ENCODE measurements at regions not wholly inside any gene's neighbourhood (a gene's known extent, or its start where the extent isn't known, plus 50 kb on each side); places are given as distances from the start of the nearest gene placed in this dataset.

DNA sequence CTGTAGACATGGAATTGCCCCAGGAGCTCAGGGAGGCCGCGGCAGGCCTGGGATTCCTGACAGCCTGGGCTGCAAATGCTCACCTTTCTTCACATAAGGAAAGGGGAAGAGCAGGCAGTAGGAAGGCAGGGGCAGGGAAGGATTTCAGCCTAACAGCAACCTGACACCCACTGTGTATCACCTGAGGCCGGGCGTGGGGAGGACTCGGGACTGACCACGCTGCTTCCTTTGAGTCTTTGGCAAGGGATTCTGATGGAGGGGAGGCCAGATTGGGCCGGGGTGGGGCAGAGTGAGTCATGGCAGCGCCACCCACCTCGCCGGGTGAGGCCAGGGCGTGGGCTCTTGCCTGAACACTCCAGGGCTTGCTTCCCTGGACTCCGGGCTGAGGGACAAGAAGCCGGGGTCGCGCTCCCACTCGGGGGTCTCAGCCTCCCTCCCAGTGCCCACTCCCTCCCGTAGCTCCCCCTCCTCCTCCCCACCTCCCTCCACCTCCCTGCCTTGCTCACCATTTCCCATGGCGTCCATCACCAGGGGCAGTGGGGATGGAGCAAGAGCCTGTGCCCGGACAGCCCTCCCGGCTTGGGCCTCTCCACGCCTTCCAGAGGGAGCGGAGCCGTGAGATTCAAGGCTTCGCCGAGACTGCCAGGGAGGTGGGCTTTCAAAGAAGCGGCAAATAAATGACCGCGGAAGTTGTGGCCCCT, 247.9 kb upstream of the RTL1 start:
- Histone ChIP-seq H3K4me3 (ENCODE audit: low read depth in 2 of 2, low read length in 2 of 2) (no peak overlapping the region), H3K9me3 (ENCODE audit: control insufficient read depth, insufficient read depth, low read depth, low read length) (no peaks in the 10 kb centered on the region), H3K27me3 (ENCODE audit: control insufficient read depth, insufficient read depth, low read length) (no peaks in the 10 kb centered on the region), H3K27ac (ENCODE audit: low read length) (no peak overlapping the region), H3K4me1 (ENCODE audit: control insufficient read depth, insufficient read depth, low read length) (peaks cover 3% of the 10 kb centered on the region; the same call in 1 of the 2 replicates), H3K36me3 (ENCODE audit: control insufficient read depth, insufficient read depth, low read length) (no peaks in the 10 kb centered on the region)
- ChIA-PET CTCF (no interaction called here), POLR2A (no interaction called here)
- DNase-seq (ENCODE audit: low read depth, low spot score): no peak
- BruUV-seq (replicated peaks): no TSS peak
- no peak for ATAC-seq
- in situ Hi-C loops (cut with HindIII; ENCODE audit: low pct_unique_long_range_greater_than_20kb, low sequenced_read_pairs): no loop called here
- TF ChIP-seq SIN3A (IDR thresholded peaks at IDR 0.05; ENCODE audit: borderline replicate concordance, insufficient read depth, low read depth, low read length) (no peak), TCF7L2 (IDR thresholded peaks at IDR 0.05; ENCODE audit: low read depth, low read length) (no peak), POLR2AphosphoS5 (IDR thresholded peaks at IDR 0.05; ENCODE audit: low read depth, low read length) (no peak)
- TF ChIP-seq, protein P1, sequence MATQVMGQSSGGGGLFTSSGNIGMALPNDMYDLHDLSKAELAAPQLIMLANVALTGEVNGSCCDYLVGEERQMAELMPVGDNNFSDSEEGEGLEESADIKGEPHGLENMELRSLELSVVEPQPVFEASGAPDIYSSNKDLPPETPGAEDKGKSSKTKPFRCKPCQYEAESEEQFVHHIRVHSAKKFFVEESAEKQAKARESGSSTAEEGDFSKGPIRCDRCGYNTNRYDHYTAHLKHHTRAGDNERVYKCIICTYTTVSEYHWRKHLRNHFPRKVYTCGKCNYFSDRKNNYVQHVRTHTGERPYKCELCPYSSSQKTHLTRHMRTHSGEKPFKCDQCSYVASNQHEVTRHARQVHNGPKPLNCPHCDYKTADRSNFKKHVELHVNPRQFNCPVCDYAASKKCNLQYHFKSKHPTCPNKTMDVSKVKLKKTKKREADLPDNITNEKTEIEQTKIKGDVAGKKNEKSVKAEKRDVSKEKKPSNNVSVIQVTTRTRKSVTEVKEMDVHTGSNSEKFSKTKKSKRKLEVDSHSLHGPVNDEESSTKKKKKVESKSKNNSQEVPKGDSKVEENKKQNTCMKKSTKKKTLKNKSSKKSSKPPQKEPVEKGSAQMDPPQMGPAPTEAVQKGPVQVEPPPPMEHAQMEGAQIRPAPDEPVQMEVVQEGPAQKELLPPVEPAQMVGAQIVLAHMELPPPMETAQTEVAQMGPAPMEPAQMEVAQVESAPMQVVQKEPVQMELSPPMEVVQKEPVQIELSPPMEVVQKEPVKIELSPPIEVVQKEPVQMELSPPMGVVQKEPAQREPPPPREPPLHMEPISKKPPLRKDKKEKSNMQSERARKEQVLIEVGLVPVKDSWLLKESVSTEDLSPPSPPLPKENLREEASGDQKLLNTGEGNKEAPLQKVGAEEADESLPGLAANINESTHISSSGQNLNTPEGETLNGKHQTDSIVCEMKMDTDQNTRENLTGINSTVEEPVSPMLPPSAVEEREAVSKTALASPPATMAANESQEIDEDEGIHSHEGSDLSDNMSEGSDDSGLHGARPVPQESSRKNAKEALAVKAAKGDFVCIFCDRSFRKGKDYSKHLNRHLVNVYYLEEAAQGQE (IDR thresholded peaks at IDR 0.05; ENCODE audit: insufficient read depth in 1 of 2, low read depth in 2 of 2, low read length in 1 of 2): no peak
- TF ChIP-seq, protein P2, sequence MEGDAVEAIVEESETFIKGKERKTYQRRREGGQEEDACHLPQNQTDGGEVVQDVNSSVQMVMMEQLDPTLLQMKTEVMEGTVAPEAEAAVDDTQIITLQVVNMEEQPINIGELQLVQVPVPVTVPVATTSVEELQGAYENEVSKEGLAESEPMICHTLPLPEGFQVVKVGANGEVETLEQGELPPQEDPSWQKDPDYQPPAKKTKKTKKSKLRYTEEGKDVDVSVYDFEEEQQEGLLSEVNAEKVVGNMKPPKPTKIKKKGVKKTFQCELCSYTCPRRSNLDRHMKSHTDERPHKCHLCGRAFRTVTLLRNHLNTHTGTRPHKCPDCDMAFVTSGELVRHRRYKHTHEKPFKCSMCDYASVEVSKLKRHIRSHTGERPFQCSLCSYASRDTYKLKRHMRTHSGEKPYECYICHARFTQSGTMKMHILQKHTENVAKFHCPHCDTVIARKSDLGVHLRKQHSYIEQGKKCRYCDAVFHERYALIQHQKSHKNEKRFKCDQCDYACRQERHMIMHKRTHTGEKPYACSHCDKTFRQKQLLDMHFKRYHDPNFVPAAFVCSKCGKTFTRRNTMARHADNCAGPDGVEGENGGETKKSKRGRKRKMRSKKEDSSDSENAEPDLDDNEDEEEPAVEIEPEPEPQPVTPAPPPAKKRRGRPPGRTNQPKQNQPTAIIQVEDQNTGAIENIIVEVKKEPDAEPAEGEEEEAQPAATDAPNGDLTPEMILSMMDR (IDR thresholded peaks at IDR 0.05): no peak
- intact Hi-C loops (cut with micrococcal nuclease; ENCODE audit: unreplicated experiment): no loop called here

DNA sequence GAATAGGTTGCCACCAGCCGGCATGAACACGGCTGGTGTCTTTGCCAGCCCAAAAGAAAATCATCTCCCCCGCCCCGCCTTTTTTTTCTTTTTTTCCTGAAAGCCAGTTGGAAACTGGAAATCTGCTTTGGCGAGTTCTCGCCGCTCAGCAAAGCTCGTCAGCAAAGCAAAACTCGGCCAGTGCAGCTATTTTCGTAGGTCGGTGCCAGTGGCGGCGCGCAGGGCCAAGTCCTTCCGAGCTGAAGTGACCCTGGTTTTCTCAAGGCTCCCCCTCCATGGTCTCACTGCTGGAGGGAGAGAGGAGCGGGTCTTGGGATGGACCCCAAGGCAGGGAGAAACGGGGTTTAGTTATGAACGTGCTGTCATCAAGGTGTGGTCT, 248.4 kb upstream of the RTL1 start:
- CTCF ChIA-PET: no interaction called here
- no peak overlapping the region for H3K4me3 ChIP-seq (ENCODE audit: low read depth in 2 of 2, low read length in 2 of 2)
- no peaks in the 10 kb centered on the region for H3K36me3 ChIP-seq (ENCODE audit: control insufficient read depth, insufficient read depth, low read length)
- intact Hi-C loops (cut with micrococcal nuclease; ENCODE audit: unreplicated experiment): no loop called here
- H3K27me3 ChIP-seq (ENCODE audit: control insufficient read depth, insufficient read depth, low read length): no peaks in the 10 kb centered on the region
- TF ChIP-seq TCF7L2 (IDR thresholded peaks at IDR 0.05; ENCODE audit: low read depth, low read length) (no peak), POLR2AphosphoS5 (IDR thresholded peaks at IDR 0.05; ENCODE audit: low read depth, low read length) (no peak), SIN3A (IDR thresholded peaks at IDR 0.05; ENCODE audit: borderline replicate concordance, insufficient read depth, low read depth, low read length) (no peak)
- TF ChIP-seq, protein P2 (IDR thresholded peaks at IDR 0.05): no peak
- TF ChIP-seq, protein P1 (IDR thresholded peaks at IDR 0.05; ENCODE audit: insufficient read depth in 1 of 2, low read depth in 2 of 2, low read length in 1 of 2): no peak
- no peak overlapping the region for H3K27ac ChIP-seq (ENCODE audit: low read length)
- peaks cover 3% of the 10 kb centered on the region; the same call in 1 of the 2 replicates for H3K4me1 ChIP-seq (ENCODE audit: control insufficient read depth, insufficient read depth, low read length)
- no peak for ATAC-seq
- no peak for DNase-seq (ENCODE audit: low read depth, low spot score)
- no peaks in the 10 kb centered on the region for H3K9me3 ChIP-seq (ENCODE audit: control insufficient read depth, insufficient read depth, low read depth, low read length)
- BruUV-seq (replicated peaks): no TSS peak
- in situ Hi-C loops (cut with HindIII; ENCODE audit: low pct_unique_long_range_greater_than_20kb, low sequenced_read_pairs): no loop called here
- POLR2A ChIA-PET: no interaction called here

All from Panc1 (cell line).